ENCODE measurements at regions not wholly inside any gene's neighbourhood (a gene's known extent, or its start where the extent isn't known, plus 50 kb on each side); places are given as distances from the start of the nearest gene placed in this dataset.

DNA sequence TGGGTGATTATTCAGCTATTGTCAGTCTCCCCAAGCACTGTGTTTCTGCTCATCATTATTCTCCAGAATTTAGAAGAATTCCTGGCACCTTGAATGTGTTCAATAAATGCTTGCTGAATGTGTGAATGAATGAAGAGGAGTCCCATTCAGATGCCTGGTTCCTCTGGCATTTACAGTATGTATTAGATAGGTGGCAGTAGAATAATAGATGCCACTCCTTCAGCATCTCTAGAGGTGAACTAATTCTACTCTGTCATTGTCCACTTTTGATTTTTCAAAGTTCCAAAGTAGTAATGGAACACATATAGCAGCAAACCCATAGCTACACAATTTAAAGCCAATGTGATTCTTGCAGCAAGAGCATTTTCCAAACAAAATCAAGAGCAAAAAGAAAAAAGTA is 118.9 kb upstream of the CEP162 start:
- no peak for TF ChIP-seq SMAD4 (CRISPR knock-in tag; conservative IDR thresholded peaks at IDR 0.05)
- no peak for TF ChIP-seq MYBL2 (IDR thresholded peaks at IDR 0.05; ENCODE audit: low read depth)
- no peak for TF ChIP-seq MYBL2 (CRISPR knock-in tag; IDR thresholded peaks at IDR 0.05; ENCODE audit: borderline replicate concordance)
- TF ChIP-seq, protein P1, sequence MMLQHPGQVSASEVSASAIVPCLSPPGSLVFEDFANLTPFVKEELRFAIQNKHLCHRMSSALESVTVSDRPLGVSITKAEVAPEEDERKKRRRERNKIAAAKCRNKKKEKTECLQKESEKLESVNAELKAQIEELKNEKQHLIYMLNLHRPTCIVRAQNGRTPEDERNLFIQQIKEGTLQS (IDR thresholded peaks at IDR 0.05), result no peak
- TF ChIP-seq, protein P1 (CRISPR knock-in tag; conservative IDR thresholded peaks at IDR 0.05), result no peak
- TF ChIP-seq, protein P2, sequence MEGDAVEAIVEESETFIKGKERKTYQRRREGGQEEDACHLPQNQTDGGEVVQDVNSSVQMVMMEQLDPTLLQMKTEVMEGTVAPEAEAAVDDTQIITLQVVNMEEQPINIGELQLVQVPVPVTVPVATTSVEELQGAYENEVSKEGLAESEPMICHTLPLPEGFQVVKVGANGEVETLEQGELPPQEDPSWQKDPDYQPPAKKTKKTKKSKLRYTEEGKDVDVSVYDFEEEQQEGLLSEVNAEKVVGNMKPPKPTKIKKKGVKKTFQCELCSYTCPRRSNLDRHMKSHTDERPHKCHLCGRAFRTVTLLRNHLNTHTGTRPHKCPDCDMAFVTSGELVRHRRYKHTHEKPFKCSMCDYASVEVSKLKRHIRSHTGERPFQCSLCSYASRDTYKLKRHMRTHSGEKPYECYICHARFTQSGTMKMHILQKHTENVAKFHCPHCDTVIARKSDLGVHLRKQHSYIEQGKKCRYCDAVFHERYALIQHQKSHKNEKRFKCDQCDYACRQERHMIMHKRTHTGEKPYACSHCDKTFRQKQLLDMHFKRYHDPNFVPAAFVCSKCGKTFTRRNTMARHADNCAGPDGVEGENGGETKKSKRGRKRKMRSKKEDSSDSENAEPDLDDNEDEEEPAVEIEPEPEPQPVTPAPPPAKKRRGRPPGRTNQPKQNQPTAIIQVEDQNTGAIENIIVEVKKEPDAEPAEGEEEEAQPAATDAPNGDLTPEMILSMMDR (IDR thresholded peaks at IDR 0.05 in 2 of 3, conservative IDR thresholded peaks at IDR 0.05 in 1 of 3; ENCODE audit: insufficient read depth in 2 of 3, low read depth in 1 of 3, low read length in 3 of 3), result no peak
- TF ChIP-seq JUND (IDR thresholded peaks at IDR 0.05; ENCODE audit: borderline replicate concordance, low read depth, low read length), result no peak
- no peak for TF ChIP-seq JUND (tag; IDR thresholded peaks at IDR 0.05; ENCODE audit: borderline replicate concordance, low read depth, low read length)
- no peak for TF ChIP-seq FOXA1 (IDR thresholded peaks at IDR 0.05; ENCODE audit: borderline replicate concordance)
- TF ChIP-seq, protein P3, sequence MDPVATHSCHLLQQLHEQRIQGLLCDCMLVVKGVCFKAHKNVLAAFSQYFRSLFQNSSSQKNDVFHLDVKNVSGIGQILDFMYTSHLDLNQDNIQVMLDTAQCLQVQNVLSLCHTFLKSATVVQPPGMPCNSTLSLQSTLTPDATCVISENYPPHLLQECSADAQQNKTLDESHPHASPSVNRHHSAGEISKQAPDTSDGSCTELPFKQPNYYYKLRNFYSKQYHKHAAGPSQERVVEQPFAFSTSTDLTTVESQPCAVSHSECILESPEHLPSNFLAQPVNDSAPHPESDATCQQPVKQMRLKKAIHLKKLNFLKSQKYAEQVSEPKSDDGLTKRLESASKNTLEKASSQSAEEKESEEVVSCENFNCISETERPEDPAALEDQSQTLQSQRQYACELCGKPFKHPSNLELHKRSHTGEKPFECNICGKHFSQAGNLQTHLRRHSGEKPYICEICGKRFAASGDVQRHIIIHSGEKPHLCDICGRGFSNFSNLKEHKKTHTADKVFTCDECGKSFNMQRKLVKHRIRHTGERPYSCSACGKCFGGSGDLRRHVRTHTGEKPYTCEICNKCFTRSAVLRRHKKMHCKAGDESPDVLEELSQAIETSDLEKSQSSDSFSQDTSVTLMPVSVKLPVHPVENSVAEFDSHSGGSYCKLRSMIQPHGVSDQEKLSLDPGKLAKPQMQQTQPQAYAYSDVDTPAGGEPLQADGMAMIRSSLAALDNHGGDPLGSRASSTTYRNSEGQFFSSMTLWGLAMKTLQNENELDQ (CRISPR knock-in tag; IDR thresholded peaks at IDR 0.05; ENCODE audit: borderline replicate concordance), result no peak
- no peak for TF ChIP-seq ZNF780A (CRISPR knock-in tag; IDR thresholded peaks at IDR 0.05)
- TF ChIP-seq, protein P4, sequence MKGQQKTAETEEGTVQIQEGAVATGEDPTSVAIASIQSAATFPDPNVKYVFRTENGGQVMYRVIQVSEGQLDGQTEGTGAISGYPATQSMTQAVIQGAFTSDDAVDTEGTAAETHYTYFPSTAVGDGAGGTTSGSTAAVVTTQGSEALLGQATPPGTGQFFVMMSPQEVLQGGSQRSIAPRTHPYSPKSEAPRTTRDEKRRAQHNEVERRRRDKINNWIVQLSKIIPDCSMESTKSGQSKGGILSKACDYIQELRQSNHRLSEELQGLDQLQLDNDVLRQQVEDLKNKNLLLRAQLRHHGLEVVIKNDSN (CRISPR knock-in tag; IDR thresholded peaks at IDR 0.05), result no peak
- no peak for TF ChIP-seq CC2D1A (IDR thresholded peaks at IDR 0.05)
- TF ChIP-seq FOSL1 (tag; conservative IDR thresholded peaks at IDR 0.05), result no peak
- TF ChIP-seq, protein P5, sequence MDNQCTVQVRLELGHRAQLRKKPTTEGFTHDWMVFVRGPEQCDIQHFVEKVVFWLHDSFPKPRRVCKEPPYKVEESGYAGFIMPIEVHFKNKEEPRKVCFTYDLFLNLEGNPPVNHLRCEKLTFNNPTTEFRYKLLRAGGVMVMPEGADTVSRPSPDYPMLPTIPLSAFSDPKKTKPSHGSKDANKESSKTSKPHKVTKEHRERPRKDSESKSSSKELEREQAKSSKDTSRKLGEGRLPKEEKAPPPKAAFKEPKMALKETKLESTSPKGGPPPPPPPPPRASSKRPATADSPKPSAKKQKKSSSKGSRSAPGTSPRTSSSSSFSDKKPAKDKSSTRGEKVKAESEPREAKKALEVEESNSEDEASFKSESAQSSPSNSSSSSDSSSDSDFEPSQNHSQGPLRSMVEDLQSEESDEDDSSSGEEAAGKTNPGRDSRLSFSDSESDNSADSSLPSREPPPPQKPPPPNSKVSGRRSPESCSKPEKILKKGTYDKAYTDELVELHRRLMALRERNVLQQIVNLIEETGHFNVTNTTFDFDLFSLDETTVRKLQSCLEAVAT (IDR thresholded peaks at IDR 0.05), result no peak
- TF ChIP-seq, protein P6, sequence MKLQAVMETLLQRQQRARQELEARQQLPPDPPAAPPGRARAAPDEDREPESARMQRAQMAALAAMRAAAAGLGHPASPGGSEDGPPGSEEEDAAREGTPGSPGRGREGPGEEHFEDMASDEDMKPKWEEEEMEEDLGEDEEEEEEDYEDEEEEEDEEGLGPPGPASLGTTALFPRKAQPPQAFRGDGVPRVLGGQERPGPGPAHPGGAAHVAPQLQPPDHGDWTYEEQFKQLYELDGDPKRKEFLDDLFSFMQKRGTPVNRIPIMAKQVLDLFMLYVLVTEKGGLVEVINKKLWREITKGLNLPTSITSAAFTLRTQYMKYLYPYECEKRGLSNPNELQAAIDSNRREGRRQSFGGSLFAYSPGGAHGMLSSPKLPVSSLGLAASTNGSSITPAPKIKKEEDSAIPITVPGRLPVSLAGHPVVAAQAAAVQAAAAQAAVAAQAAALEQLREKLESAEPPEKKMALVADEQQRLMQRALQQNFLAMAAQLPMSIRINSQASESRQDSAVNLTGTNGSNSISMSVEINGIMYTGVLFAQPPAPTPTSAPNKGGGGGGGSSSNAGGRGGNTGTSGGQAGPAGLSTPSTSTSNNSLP (IDR thresholded peaks at IDR 0.05; ENCODE audit: borderline replicate concordance, low read depth, low read length), result no peak

Measured in K562 (cell line).